ENCODE measurements at regions not wholly inside any gene's neighbourhood (a gene's known extent, or its start where the extent isn't known, plus 50 kb on each side); places are given as distances from the start of the nearest gene placed in this dataset.
"Not testable (repeated sequence)": the region's sequence is repeated elsewhere in the genome, so short reads cannot be mapped to it uniquely, and the experiment has no call there.

DNA sequence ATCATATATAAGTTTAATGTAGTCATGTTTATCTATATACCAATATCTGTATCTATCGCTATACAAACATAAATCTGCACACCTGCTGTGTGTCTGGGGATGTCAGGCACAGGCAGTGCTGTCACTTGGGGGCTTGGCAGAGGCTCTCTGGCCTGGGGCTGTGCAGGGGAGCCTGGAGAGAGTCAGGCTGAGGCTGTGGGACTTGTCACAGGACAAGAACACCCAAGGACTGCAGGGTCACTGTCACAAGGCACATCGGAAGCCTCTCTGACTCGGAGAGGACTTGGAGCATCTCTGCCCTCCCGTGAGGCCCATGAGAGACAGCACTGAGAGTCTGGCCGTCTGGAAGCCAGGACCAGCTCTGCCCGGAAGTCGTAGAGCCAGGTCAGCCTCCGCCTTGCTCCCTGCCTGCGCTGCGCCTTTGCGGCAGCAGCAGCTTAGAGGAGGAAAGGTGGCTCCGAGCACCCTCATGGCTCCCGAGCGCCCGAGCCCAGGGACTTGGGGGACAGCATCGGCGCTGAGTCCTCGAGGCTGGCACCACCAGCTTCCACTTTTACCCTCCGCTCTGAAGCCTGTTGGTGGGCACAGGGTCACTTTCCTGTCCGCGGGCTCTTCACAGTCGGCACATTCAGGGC is 280.3 kb downstream of the NDUFA10 start:
- H3K4me3 ChIP-seq (ENCODE audit: low read length): no peak overlapping the region
- no peak for DNase-seq (ENCODE audit: low read depth, low spot score)

DNA sequence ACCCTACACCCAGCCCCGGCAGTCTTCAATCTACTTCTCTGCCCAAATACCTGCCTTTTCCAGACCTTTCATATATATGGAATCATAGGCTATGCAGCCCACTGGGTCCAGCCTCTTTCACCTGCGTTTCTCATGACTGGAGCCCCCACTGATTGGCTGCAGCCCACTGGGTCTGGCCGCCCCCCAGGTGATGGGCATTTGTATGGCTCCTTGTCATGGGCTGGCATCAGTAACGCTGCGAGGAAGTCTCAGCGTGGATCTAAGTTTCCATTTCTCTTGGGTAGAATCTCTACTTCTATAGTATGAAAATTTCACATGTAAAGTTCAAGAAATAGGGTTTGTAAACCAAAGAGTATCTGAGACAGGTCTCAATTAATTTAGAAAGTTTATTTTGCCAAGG is 281.9 kb downstream of the NDUFA10 start:
- H3K4me3 ChIP-seq (ENCODE audit: low read length): no peak overlapping the region
- no peak for DNase-seq (ENCODE audit: low read depth, low spot score)

DNA sequence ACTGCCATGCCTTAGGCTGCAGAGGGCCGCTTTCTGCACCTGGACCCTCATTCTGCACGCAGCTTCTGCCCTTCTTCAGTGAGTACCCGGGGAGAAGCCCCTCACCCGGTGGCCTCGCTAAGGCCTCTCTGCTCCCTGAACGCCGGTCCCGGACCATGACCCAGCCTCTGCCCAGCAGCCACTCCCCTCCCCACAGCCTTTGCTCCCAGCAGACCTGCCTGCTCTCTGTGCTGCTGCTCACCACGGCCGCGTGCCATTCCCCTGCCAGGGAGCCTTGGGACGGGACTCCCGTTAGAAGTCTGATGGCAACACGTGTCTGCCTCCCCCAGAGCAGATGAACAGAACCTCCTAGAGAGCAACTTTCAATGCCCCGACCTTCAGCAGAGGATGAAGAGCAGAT is 282.8 kb downstream of the NDUFA10 start:
- no peak for DNase-seq (ENCODE audit: low read depth, low spot score)
- H3K4me3 ChIP-seq (ENCODE audit: low read length): no peak overlapping the region

DNA sequence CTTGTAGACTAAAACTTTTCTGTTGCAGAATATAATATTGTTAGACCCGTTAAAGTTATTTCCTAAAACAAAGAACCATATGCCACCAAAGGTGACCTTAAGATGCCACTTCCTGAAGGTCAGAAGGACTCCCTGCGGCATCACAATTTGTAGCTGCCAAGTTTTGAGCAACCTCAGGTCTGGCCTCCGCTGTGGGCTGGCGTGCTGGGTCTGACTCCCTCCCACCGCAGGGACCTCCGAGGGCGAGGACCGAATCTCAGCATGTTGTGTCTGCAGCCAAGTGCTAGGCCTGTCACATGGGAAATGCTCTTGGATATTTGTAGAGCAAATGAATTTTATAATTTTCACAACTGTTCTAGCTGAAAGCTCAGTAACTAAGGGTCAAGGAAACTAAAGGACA is 285.9 kb downstream of the NDUFA10 start:
- no peak for DNase-seq (ENCODE audit: low read depth, low spot score)
- H3K4me3 ChIP-seq (ENCODE audit: low read length): no peak overlapping the region

DNA sequence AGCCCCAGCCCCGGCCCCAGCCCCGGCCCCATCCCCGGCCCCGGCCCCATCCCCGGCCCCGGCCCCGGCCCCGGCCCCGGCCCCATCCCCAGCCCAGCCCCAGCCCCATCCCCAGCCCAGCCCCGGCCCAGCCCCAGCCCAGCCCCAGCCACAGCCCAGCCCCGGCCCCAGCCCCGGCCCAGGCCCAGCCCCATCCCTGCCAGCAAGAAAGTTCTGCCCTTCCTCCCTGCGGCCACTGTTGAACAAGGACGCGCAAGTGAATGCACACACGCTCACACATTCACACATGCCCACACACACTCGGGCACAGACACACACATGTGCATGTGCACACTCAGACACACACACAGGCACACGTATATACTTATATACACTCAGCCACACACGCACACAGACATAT is 287.0 kb downstream of the NDUFA10 start:
- H3K4me3 ChIP-seq (ENCODE audit: low read length): no peak overlapping the region
- DNase-seq (ENCODE audit: low read depth, low spot score): no peak

DNA sequence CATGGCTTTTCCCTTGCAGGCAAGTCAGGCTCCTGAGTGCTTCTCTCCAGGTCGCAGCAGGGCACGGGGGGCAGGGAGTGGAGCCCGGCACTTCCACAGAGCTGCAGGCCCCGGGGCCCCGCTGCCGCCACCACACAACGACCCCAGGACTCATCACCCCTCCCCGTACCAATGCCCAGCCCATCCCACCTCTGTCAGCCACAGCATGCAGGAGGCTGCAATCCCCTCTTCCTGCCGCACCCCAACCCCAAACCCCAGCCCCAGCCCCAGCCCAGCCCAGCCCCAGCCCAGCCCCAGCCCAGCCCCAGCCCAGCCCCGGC is 288.0 kb downstream of the NDUFA10 start:
- H3K4me3 ChIP-seq (ENCODE audit: low read length): no peak overlapping the region
- no peak for DNase-seq (ENCODE audit: low read depth, low spot score)

DNA sequence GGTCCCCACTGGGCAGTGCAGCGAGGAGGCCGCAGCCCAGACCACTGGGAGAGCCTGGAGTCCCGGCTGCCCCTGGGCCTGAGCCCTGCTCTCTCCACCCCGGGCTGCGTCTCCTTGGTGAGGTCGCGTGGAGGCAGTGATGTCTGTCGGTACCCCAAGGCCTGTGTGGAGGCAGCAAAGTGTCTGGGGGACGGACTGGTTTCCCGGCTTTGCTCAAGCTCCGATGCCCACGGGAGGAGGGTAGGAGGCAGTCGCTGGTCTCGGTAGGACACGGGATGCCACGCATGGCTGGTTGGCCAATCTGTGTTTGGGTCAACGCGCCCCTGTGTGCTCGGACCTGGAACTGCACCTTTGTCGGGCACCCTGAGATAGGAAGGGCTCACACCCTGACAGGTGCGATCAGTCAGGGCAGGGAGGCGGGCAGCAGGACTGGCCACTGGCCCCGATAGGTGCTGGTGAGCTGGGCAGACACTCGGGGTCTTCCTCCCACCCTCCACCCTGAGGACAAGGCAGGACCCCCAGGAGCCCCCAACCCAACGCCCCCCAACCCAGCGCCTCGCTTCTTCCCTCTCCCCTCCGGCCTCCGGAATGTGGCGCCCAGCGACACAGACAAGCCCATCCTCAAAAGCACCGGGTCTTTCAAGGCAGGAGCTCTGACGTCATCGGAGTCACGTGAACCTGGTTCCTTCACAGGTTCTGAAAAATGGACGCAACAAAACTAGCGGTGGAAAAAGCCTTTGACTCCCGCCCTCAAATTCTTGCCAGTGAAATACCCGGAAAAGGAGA is 288.6 kb downstream of the NDUFA10 start:
- no peak overlapping the region for H3K4me3 ChIP-seq (ENCODE audit: low read length)
- no peak for DNase-seq (ENCODE audit: low read depth, low spot score)

DNA sequence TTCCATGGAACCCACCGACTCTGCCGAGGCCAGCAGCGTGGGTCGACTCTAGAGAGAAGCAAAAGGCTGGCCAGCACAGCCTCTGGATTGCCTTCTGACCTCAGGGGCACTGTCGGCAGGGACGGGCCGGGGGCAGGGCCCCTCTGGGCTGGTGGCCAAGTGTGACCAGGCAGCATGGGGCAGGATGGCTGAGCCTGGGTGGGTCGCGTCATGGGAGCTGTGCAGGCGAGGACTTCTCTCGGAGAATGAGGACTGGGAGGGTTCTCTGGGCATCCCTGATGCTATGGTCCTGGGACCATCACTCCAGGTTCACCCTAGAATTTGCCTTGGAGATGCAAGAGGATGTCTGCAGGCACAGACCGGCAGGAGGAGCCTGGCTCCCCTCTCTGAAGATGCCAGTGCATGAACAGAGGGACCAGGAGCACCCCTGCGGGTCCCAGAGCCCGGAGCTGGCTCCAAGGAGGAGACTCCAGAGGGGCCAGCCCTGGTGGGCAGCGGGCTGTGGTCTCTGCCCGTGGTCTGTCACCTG is 289.2 kb downstream of the NDUFA10 start:
- H3K4me3 ChIP-seq (ENCODE audit: low read length): no peak overlapping the region
- no peak for DNase-seq (ENCODE audit: low read depth, low spot score)

DNA sequence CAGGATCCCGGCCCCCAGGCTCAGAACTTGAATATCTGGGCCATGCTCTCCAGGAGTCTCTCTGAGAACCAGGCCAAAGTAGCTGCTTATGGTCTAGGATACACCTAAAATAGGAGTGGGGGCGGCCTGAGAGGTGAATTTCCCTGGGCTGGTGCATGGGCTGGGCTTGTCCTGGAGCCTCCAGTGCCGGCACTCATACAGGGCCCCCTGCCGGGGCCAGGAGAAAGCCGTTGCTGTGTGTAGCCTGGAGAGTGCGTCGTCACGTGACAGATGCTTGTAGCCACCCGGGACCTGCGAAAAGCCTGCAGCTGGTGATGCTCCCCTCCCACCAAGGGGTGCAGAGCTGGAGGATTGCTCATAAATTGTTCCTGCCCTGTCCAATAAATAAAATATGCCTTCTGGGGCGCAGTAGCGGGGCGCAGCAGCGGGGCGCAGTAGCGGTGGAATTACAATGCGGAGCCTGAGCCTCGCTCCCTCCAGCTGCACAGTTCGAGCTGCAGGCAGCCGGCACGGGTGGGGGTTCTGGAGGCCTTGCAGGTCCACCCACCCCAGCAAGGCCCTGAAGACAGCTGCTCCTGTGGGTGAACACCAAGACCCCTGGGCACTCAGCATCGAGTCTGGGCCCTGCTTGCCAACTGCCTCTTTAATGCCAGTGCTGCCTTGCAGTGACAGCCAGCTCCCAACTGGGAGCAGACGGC is 289.9 kb downstream of the NDUFA10 start:
- no peak overlapping the region for H3K4me3 ChIP-seq (ENCODE audit: low read length)
- no peak for DNase-seq (ENCODE audit: low read depth, low spot score)

DNA sequence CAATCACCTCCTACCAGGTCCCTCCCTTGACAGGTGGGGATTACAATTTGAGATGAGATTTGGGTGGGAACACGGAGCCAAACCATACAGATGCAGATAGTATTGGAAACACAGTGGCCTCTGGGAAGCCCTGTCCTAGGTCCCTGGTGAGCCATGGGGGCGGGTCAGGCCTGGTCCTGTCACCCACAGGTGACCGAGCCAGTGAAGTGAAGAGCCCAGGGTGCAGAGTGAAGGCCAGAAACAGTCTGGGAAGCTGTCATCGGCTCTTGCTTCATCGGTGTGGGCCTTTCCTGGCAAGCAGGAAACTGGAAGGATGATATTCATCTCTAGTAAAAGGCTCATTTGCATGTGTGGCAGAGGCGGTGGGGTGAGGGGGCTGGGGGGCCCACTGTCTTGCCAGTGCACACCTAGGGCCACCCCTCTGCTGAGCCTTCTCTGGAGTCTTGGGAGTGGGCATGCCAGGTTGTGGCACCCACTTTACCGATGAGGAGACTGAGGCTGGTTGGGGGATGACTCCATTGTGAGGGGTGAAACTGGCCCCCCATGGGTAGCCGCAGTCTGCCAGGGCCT is 290.6 kb downstream of the NDUFA10 start:
- no peak for DNase-seq (ENCODE audit: low read depth, low spot score)
- H3K4me3 ChIP-seq (ENCODE audit: low read length): no peak overlapping the region

DNA sequence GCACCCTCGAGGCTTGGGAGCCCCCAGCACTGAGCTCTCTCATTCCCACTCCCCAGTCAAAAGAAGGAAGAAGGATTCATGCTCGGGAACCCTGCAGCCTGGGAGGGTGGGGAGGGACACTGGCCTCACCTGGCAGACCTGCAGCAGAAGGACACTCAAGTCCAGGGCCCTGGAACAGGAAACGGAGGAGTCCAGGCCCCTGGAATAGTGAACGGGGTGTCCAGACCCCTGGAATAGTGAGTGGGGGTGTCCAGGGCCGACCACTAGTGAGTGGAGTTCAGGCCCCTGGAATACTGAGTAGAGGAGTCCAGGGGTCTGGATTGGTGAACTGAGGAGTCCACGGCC is 292.5 kb downstream of the NDUFA10 start:
- DNase-seq (ENCODE audit: low read depth, low spot score): no peak
- H3K4me3 ChIP-seq (ENCODE audit: low read length): no peak overlapping the region

DNA sequence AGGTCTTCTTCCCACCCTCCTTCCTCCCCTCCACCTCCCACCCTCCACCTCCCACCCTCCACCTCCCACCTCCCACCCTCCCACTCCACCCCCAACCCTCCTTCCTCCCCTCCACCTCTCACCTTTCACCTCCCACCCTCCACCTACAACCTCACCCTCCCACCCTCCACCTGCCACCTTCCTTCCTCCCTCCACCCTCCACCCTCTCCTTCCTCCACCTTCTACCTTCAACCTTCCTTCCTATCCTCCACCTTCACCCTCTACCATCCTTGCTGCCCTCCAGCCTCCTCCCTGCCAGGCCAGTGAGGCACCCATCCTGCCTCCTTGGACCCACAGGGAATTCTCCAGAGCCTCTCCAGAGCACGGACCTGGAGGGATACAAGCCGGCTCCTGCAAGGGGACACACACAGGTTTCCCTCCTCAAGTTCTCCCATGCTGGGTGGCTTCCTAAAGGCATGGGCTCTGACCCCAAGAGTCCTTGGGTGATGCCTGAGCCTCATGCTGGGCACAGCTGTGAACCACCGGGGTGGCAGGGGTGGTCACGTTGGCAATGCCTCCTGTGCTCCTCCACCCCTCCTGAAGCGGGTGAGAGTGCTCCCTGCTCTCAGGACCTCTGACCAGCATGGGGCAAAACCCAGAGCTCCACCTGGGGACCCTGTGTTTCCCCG is 293.0 kb downstream of the NDUFA10 start:
- DNase-seq (ENCODE audit: low read depth, low spot score): no peak

DNA sequence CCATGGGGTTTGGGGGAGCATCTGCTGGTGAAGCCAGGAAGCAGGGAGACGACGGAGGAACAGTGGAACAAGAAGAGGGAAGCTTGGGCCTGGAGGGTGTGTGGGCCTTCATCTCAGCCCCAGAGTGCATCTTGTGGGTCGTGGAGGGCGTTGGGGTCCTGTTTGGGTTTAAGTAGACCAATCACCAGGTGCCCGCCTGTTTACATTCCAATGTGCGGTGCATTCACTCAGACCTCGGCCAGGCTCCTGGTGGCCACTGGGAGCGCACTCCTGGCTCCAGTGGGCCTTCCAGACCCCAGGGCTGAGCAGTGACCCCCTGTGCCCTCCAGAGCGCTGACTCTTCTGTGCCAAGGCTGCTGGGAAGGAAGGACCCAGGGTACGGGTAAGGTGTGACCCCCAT is 293.7 kb downstream of the NDUFA10 start:
- H3K4me3 ChIP-seq (ENCODE audit: low read length): no peak overlapping the region
- DNase-seq (ENCODE audit: low read depth, low spot score): no peak

More for the DNA sequence above, 293.0 kb downstream of the NDUFA10 start:
- H3K4me3 ChIP-seq (ENCODE audit: low read length): no peak overlapping the region

DNA sequence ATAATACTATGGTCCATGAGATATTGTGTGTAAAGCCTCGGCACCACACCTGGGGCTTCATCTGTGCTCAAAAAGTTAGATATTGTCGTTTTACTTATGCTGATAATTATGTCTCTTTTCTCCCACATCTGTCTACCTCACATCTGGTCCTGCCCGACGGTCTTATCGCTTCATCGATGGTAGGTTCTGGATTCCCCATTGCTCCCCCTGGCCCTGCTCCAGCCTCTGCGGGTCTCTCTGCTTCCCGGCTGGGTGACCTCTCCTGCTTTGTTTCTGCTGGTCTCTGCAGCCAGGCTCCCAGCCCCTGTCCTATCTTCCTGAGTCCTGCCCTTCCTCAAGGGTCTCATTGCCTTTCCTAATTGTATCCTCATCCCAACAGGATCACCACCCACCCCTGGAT is 294.2 kb downstream of the NDUFA10 start:
- DNase-seq (ENCODE audit: low read depth, low spot score): no peak
- no peak overlapping the region for H3K4me3 ChIP-seq (ENCODE audit: low read length)

DNA sequence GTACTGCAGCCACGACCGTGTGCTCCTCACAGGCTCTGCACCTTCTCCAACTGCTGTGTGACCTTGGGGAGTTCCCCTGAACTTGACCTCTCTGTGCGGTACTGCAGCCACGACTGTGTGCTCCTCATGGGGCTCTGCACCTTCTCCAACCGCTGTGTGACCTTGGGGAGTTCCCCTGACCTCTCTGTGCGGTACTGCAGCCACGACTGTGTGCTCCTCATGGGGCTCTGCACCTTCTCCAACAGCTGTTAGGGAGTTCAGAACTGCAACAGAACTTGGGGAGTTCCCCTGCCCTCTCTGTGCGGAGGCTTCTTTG is 294.6 kb downstream of the NDUFA10 start:
- not testable (repeated sequence) for H3K4me3 ChIP-seq (ENCODE audit: low read length); DNase-seq (ENCODE audit: low read depth, low spot score)

DNA sequence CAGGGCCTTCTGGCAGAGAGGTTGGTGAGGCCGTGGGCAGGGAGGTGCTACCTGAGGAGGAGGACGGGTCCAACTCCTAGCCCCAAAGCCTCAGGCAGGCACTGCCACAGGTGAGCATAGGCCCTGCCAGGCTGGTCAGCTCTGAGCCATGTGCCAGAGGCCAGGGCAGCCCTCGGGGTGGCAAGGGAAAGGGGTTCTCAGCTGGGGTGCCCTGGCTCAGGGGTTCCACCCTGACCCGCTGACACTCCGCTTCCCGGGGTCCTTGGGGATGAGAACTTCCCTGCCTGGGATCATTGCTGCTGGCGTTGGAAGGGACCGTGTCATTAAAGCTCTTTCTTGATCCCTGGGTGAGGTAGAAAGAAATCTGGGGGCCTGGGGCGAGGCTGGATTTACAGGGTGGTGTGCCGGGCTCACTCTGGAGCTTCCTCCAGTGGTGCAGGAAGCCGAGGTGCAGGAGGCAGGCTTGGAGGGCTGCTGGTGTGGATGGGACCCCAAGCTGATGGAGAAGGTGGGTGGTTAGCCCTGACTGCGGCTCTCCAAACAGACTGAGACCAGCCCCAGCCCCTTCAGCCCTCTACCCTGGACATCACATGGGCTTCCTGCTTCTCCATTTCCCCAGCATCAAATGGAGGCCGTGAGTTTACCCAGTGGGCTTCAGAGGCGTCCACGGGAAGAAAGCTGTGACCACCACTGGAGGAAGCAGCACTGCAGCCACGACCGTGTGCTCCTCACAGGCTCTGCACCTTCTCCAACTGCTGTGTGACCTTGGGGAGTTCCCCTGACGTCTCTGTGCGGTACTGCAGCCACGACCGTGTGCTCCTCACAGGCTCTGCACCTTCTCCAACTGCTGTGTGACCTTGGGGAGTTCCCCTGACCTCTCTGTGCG is 295.2 kb downstream of the NDUFA10 start:
- no peak overlapping the region for H3K4me3 ChIP-seq (ENCODE audit: low read length)
- peak; percentile 16 for DNase-seq (ENCODE audit: low read depth, low spot score)

DNA sequence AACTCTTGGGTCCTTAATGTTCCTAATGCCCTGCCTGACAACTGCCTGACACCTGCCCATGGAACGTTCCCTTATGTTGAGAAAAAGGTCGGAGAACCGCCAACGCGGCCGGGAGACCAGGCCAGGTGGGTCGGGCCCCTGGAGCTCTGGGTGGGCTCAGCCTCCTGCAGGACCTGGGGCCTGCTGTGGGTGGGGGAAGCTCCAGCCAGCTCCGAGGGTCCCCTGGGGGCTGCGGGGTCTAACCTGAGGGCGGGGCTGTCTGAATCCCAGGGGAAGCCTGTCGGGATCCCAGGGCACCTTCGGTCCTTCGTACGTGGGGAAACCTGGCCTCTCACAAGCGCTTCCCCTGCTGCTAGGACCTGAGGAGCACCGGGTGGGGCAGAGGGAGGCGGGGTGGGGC is 296.0 kb downstream of the NDUFA10 start:
- DNase-seq (ENCODE audit: low read depth, low spot score): no peak
- H3K4me3 ChIP-seq (ENCODE audit: low read length): no peak overlapping the region

DNA sequence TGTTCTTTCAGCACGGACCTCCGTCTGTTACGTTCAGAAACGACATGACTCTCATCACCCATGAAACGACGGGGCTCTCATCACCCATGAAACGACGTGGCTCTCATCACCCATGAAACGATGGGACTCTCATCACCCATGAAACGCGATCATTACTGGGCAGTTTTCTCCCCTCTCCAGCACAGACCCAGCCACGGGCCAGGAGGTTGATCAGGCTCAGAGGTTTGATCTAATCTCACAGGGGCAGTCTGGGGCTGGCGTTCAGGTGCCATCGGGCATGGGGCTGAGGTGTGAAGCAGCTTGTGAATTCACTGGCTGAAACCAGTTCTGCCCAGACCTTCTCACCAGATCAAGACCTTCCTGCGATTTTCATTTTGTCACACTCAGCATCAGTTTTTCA is 296.4 kb downstream of the NDUFA10 start:
- DNase-seq (ENCODE audit: low read depth, low spot score): no peak
- H3K4me3 ChIP-seq (ENCODE audit: low read length): no peak overlapping the region

Measured in Jurkat, Clone E6-1 (cell line).